AG09319 (cell line): ENCODE measurements at regions not wholly inside any gene's neighbourhood (a gene's known extent, or its start where the extent isn't known, plus 50 kb on each side); places are given as distances from the start of the nearest gene placed in this dataset.

Experiments used
- DNase-seq: peaks from one replicate; pipeline ENCODE4 v3.0.0-alpha.2; 2010; ENCODE audit warnings: low read depth; ENCODE audit errors: extremely low read depth
- TF ChIP-seq, protein P1 (sequence below): IDR thresholded peaks from 2 replicates; pipeline ENCODE4 v1.5.1; 2011; ENCODE audit warnings: low read depth, mild to moderate bottlenecking, inconsistent platforms, low read length, moderate library complexity

DNA sequence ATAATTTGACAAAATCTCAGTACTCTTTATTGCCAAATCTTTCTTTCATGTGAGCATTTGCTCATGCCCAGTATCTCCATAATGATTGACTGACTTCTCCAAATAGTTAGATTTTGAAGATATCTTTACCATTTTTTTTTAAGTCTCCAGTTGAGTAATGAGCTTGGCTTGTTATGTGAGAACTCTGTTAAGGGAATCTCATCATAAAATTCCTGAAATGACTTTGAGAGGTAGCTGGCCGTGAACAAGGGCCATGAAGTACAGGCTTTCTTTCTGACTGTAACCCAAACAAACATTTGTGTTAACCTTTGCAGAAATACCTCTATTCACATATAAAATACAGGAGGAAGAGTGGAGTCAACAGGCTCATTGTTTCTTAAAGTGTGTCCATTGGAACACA is 449.7 kb downstream of the IRS2 start:
- peak; percentile 16 for DNase-seq
- TF ChIP-seq, protein P1, sequence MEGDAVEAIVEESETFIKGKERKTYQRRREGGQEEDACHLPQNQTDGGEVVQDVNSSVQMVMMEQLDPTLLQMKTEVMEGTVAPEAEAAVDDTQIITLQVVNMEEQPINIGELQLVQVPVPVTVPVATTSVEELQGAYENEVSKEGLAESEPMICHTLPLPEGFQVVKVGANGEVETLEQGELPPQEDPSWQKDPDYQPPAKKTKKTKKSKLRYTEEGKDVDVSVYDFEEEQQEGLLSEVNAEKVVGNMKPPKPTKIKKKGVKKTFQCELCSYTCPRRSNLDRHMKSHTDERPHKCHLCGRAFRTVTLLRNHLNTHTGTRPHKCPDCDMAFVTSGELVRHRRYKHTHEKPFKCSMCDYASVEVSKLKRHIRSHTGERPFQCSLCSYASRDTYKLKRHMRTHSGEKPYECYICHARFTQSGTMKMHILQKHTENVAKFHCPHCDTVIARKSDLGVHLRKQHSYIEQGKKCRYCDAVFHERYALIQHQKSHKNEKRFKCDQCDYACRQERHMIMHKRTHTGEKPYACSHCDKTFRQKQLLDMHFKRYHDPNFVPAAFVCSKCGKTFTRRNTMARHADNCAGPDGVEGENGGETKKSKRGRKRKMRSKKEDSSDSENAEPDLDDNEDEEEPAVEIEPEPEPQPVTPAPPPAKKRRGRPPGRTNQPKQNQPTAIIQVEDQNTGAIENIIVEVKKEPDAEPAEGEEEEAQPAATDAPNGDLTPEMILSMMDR = no peak

DNA sequence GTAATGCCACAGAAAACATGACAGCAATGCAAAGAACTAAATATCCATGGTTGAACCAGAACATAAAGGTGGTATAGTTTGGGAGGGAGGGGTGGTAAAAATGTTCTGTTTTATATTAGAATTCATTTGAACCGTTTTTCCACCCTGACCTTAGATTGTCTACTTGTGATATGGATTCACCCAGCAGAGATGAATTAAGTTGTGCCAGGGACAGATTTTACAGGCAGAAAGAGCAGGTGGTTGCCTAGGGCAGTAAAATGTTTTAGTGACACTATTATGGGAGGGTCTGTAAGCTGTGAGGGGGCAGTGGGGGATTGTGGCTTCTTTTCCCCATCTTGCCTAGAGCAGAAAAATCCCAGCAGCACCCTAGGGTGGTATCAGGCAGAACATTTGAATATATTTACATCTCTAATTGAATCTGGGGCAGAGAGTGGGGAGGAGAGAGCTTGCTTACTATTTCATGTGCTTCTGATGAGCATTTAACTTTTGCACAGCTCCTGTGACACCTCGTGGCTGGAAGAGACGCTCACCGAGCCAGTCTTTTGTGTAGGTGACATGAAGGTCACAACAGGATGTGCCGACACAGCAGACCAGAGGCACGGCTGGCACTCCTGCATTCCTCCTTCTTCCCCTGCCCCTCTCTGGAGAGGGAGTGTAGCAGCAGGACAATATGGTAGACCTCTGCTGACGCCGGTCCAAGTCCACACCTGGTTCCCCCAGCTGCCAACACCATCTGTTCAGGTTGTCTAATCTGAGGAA is 452.3 kb downstream of the IRS2 start:
- DNase-seq = no peak
- TF ChIP-seq, protein P1 = no peak

DNA sequence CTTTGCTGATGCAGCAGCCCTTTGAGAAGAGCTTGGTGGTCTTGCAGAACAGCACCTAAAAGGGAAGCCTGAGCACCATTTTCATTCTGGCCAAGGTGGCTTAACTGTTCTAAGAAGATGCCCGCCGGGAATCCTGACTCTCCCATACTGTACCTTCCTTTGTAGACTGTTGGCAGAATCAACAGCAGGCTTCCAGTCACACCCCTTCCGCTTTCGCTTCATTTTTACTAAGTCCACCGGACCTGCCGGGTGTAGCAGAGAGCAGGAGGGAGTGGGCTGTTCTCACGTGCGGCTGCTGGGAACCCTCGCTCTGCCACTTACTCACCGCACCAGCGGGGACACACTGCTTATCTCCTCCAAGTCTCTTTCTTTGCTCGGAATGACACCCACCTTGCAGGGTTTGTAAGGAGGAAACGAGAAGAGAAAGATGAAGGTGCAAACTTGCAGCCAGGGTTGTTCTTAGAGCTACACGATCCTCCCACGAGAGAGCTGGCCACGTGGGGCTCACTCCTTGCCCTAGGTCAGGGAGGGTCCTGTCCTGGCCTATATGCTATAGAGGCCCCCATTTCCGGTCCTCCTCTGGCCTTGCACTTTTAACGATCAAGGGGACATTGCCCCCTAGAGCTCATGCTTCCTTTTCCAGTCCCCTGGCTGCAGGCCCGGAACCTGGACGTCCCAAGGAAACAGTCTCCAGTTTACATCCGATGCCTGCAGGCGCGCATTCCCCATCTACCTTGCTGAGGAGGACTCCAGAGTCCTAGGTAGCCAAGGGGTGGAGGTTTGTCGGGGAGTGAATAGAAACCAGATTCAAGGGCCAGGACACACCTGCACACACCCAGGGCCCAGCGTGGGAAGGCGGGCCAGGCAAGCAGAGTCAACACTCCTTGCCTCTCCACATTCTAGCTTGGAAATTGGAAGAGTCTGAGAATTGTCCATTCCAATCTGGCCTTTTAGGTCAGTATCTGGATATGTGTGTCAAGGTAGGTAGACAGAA is 453.6 kb downstream of the IRS2 start:
- TF ChIP-seq, protein P1 = no peak
- no peak for DNase-seq

DNA sequence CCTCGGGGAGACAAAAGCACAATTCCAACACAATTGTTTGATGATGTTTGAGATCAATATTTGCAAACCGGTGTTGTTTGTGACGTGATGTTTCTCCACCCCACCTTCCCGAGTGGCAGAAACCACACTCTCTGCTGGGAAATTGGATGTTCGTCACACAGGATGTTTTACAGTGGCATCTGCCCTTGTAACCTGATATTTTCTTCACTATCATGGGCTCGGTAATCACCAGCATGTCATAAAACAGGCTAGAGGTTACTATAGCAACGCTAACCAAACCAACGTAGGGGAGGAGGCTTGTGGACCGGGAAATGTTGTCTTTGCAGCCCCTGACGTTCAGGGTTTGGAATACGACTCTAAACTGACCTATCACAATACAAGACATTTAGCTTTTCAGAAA is 454.5 kb downstream of the IRS2 start:
- no peak for DNase-seq
- TF ChIP-seq, protein P1 = no peak

DNA sequence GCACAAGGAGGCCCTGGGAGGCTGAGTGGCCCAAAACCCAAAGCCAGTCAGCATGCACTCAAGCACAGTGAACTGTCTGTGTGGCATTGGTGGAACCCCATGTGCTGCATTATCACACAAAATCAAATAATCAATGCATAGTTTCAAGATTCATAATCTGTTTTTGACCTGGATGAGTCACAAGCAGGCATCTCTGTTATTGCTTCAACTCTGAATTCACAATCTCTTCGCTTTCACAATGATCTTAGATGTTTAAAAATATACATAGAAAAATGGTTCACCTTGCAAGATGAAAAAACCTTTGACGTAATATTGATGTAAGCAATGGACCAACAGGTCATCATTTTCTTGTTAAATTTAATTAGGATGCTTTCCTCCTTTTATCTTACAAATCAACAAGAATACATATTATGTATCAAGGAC is 455.4 kb downstream of the IRS2 start:
- DNase-seq = no peak
- TF ChIP-seq, protein P1 = no peak

DNA sequence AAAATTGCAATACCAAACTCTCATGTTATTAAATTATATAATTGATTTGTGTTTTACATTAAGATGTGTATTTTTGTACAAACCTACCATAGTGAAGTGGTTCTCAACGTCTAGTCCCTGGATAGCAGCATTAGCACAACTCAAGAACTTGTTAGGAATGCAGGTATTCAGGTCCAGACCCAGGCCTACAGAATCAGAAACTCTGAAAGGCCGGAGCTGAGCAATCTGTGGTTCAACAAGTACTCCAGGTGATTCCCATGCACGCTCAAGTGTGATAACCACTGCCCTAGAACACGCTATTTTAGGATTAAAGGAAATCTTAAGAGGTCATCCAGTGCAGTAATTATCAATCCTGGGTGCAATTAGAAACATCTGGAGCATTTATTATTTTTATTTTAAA is 456.3 kb downstream of the IRS2 start:
- TF ChIP-seq, protein P1 = no peak
- DNase-seq = no peak

DNA sequence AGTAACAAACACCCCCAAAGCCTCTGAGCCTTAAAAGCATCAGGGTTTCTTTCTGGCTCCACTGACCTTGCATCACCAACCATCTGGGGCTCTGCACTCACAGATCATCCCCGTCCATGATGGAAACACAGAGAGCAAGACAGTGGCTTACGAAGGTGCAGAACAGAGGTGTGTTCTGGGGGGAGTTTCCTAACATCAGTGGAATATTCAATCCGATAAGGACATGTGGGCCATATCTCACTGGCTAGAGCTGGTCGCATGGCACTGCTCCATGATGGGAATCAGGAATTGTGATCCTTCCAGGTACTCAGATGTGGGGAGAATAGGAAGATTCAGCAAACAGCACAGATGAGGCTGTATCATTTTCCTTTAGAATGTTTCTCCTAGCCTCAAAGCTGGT is 457.2 kb downstream of the IRS2 start:
- DNase-seq = no peak
- TF ChIP-seq, protein P1 = no peak
